ENCODE measurements at regions not wholly inside any gene's neighbourhood (a gene's known extent, or its start where the extent isn't known, plus 50 kb on each side); places are given as distances from the start of the nearest gene placed in this dataset.
"Not testable (repeated sequence)": the region's sequence is repeated elsewhere in the genome, so short reads cannot be mapped to it uniquely, and the experiment has no call there.

- not testable (repeated sequence) for DNase-seq
These were observed 212.3 kb upstream of the LRRC61 start for GRCh38 chr7:150110882-150111281.

GRCh38 chr7:150111373-150112139, 211.6 kb upstream of the LRRC61 start:
- DNase-seq: not testable (repeated sequence)

DNA sequence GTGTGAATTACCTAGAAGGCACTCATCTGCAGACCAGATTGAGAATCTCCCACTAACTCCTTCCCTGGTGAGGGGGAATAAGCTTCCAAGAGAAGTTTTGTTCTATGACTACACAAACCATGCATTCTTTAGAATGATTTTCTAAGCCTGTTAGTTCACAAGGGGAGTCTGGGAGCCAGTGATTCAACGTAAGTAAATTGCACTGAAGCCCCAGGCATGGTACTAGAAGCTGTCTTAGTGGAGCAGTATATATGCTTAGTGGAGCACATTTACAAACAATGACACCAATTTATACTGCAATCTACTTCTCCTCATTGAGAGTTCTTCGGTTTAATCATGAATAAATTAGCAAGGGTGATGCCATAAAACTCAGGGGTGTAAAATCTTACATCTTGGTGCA, 209.9 kb upstream of the LRRC61 start:
- DNase-seq: not testable (repeated sequence)

- DNase-seq: not testable (repeated sequence)
These were observed 208.6 kb upstream of the LRRC61 start for GRCh38 chr7:150114591-150114990.

DNA sequence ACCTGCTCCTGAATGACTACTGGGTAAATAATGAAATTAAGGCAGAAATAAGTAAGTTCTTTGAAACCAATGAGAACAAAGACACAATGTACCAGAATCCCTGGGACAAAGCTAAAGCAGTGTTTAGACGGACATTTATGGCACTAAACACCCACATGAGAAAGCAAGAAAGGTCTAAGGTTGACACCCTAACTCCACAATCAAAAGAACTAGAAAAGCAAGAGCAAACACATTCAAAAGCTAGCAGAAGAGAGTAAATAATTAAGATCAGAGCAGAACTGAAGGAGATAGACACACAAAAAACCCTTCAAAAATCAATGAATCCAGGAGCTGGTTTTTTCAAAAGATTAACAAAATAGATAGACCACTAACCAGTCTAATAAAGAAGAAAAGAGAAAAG, 203.2 kb upstream of the LRRC61 start:
- DNase-seq: not testable (repeated sequence)

DNA sequence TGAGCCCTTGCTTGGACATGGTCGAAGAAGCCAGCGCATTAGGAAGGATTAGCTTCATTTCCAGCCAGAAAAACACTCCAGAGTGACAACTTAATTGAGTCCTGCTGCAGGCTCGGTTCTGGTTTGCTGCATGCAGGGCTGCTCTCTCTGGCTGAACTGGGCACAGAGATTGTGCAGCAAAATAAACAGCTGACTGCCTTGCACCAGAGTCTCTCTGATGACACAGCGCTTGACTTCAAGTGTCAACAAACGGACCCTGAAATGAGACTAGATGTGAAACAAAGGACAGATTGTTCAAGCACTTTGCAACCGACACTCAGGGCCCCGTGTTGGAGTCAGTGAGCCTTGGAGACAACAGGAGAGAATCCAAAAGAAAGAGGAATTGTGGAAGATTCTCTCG, 197.3 kb upstream of the LRRC61 start:
- peak; percentile 33 for DNase-seq

GRCh38 chr7:150134451-150134850, 188.7 kb upstream of the LRRC61 start:
- not testable (repeated sequence) for DNase-seq

- not testable (repeated sequence) for DNase-seq
These were observed 187.4 kb upstream of the LRRC61 start for GRCh38 chr7:150135620-150136190.

- not testable (repeated sequence) for DNase-seq
These were observed 183.3 kb upstream of the LRRC61 start for GRCh38 chr7:150139840-150140239.

GRCh38 chr7:150141525-150142345, 181.4 kb upstream of the LRRC61 start:
- not testable (repeated sequence) for DNase-seq

- not testable (repeated sequence) for DNase-seq
These were observed 177.0 kb upstream of the LRRC61 start for GRCh38 chr7:150146124-150146523.

DNA sequence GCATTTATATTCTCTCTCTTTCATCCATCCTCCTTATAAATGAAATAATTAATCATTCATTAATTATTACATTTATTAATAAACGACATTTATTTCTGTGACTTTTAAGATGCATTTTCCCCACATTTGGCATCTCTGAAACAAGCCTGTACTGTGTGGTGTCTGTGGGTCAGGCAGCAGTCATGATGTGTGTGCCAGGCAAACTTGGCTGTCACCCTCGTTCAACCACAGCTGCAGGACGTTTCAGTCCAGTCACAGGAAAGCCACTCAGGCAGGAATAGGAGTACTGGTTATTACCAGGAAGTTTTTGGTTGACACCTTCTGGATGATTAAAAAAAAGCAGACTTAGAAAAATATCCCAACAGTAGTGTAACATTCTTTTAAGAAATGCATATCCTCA, 175.6 kb upstream of the LRRC61 start:
- DNase-seq: not testable (repeated sequence)

GRCh38 chr7:150156015-150156414, 167.1 kb upstream of the LRRC61 start:
- not testable (repeated sequence) for DNase-seq

DNA sequence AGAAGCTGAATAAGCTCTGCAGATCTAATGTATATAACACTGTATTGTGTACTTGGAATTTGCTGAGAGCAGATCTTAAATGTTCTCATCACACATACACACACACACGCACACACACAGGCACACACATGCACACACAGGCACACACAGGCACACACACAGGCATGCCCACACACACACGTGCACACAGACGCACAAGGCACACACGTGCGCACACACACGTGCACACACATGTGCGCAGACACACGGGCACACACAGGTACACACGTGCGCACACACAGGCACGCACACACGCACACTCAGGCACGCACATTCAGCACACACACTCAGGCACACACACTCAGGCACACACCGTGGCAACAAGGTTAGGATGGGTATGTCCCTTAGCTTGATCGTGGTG, 164.5 kb upstream of the LRRC61 start:
- DNase-seq: not testable (repeated sequence)

DNA sequence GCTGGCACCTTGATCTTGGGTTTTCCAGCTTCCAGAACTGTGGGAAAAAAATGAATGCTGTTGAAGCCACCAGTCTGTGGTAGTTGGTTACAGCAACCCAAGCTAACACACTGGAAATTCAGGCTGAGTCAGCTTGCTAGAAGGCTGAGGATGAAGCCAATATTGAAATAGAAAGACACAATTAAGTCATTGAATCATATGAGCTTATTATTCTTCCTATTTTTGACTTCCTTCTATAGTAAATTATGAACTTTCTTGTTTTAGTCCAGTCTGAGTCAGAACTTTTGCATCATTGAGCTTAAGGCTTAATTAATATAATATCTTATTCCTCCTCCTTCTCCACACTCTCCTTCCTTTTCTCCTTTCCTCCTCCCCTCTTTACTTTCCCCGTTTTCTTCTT, 153.6 kb upstream of the LRRC61 start:
- DNase-seq: not testable (repeated sequence)

DNA sequence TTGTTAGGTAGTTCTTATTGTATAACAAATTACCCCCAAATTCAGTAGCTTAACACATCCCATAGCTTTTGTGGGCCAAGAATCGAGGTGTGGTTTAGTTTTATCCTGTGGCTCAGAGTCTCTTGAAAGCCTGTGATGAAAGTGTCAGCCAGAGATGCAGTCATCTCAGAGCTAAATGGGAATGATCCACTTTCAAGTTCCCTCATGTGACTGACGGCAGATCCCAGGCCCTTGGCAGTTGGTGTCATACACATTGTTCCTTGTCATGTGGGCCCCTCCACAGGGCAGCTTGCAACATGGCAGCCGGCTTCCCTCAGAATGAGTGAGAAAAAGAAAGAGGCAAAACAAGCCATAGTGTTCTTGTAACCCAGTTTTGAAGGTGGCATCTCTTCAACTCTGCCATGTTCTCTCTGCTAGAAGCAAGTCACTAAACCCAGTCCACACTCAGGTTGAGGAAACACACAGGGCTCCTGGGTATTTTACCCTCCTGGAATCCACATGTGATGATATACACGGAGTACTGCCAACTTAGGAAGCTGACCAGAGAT, 153.1 kb upstream of the LRRC61 start:
- not testable (repeated sequence) for DNase-seq

- DNase-seq: not testable (repeated sequence)
These were observed 139.6 kb upstream of the LRRC61 start for GRCh38 chr7:150183602-150184001.

DNA sequence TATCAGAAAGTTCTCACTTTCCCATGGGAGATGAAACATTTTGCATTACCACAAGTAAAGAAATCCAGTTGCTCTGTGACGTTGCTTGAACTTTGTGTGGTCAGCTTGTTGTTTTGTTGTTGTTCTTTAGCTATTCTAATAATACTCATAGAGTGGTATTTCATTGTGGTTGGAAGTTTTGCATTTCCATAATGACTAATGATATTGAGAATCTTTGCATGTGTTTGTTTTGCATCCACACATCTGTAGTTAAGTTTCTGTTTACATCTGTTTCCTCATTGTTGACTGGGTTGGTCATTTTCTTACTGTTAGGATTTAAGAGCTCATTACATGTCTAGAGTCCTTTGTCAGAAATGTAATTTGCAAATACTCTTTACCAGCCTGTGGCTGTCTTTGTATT, 133.2 kb upstream of the LRRC61 start:
- DNase-seq: not testable (repeated sequence)

GRCh38 chr7:150192541-150192940, 130.6 kb upstream of the LRRC61 start:
- not testable (repeated sequence) for DNase-seq

GRCh38 chr7:150193866-150194265, 129.3 kb upstream of the LRRC61 start:
- DNase-seq: not testable (repeated sequence)
